UCSD-AML1 (cell line): ENCODE measurements at regions not wholly inside any gene's neighbourhood (a gene's known extent, or its start where the extent isn't known, plus 50 kb on each side); places are given as distances from the start of the nearest gene placed in this dataset.
"Not testable (repeated sequence)": the region's sequence is repeated elsewhere in the genome, so short reads cannot be mapped to it uniquely, and the experiment has no call there.

Source experiments
- DNase-seq: peaks from one replicate; lab custom pipeline; 2025; ENCODE audit not compliant: unreplicated experiment; lab: John Stamatoyannopoulos, UW

GRCh38 chr2:10198482-10198881, 75.9 kb downstream of the RRM2 start:
- not testable (repeated sequence) for DNase-seq

- no peak for DNase-seq
These were observed 78.7 kb downstream of the RRM2 start for GRCh38 chr2:10201201-10201600.

GRCh38 chr2:10202131-10202665, 79.7 kb downstream of the RRM2 start:
- no peak for DNase-seq

GRCh38 chr2:10204326-10205161, 82.0 kb downstream of the RRM2 start:
- DNase-seq, result no peak

- no peak for DNase-seq
These were observed 82.6 kb downstream of the RRM2 start for GRCh38 chr2:10205162-10205475.

- no peak for DNase-seq
These were observed 86.2 kb downstream of the RRM2 start for GRCh38 chr2:10208736-10209135.

GRCh38 chr2:10209406-10209935, 86.9 kb downstream of the RRM2 start:
- no peak for DNase-seq

- no peak for DNase-seq
These were observed 87.8 kb downstream of the RRM2 start for GRCh38 chr2:10210336-10210735.

GRCh38 chr2:10211844-10212422, 89.4 kb downstream of the RRM2 start:
- DNase-seq, result no peak

GRCh38 chr2:10212827-10213226, 89.9 kb upstream of the HPCAL1 start:
- DNase-seq, result no peak

- DNase-seq, result no peak
These were observed 88.5 kb upstream of the HPCAL1 start for GRCh38 chr2:10214179-10214578.

- no peak for DNase-seq
These were observed 87.2 kb upstream of the HPCAL1 start for GRCh38 chr2:10215393-10215935.

- no peak for DNase-seq
These were observed 85.8 kb upstream of the HPCAL1 start for GRCh38 chr2:10216677-10217488.

GRCh38 chr2:10217489-10218435, 84.9 kb upstream of the HPCAL1 start:
- DNase-seq, result no peak

GRCh38 chr2:10220045-10220901, 82.4 kb upstream of the HPCAL1 start:
- no peak for DNase-seq

GRCh38 chr2:10220902-10221391, 81.8 kb upstream of the HPCAL1 start:
- DNase-seq, result no peak

GRCh38 chr2:10221443-10221842, 81.3 kb upstream of the HPCAL1 start:
- DNase-seq, result no peak

- no peak for DNase-seq
These were observed 80.5 kb upstream of the HPCAL1 start for GRCh38 chr2:10221976-10222870.
